GM12878 (cell line): ENCODE measurements at regions not wholly inside any gene's neighbourhood (a gene's known extent, or its start where the extent isn't known, plus 50 kb on each side); places are given as distances from the start of the nearest gene placed in this dataset.

ENCODE experiments used
- JUND ChIP-seq: IDR thresholded peaks from 2 replicates; pipeline ENCODE4 v1.6.1; 2012; ENCODE audit warnings: low read depth, mild to moderate bottlenecking, low read length, improper control_type of control experiment, moderate library complexity
- NR2C2 ChIP-seq: IDR thresholded peaks from 2 replicates; pipeline ENCODE4 v1.6.1; 2011; ENCODE audit warnings: borderline replicate concordance, low read depth; ENCODE audit not compliant: control insufficient read depth, insufficient read length
- TCF12 ChIP-seq: IDR thresholded peaks from 2 replicates; pipeline ENCODE4 v1.6.1; 2011; ENCODE audit warnings: low read depth, mild to moderate bottlenecking, low read length
- USF2 ChIP-seq: IDR thresholded peaks from 2 replicates; pipeline ENCODE4 v1.6.1; 2011; ENCODE audit warnings: low read depth, low read length, improper control_type of control experiment, borderline replicate concordance
- ZNF207 ChIP-seq: fragments of 450-650 bp; IDR thresholded peaks from 2 replicates; pipeline ENCODE4 v1.6.1; 2014; ENCODE audit warnings: antibody characterized with exemption, mild to moderate bottlenecking, borderline replicate concordance

- TF ChIP-seq USF2 (no peak), NR2C2 (no peak), JUND (no peak), TCF12 (no peak), ZNF207 (no peak)
These were observed 178.2 kb upstream of the HEY2 start for GRCh38 chr6:125571207-125571755.
